Keratinocyte (primary cell): ENCODE measurements at regions not wholly inside any gene's neighbourhood (a gene's known extent, or its start where the extent isn't known, plus 50 kb on each side); places are given as distances from the start of the nearest gene placed in this dataset.

ENCODE experiments used
- DNase-seq: peaks from one replicate; pipeline ENCODE4 v3.0.0-alpha.2; 2011; ENCODE audit warnings: low read depth, missing footprints, low spot score
- FAIRE-seq: peaks from 2 replicates; lab custom pipeline; 2011; peaks lifted over from hg19 to GRCh38; lab: Jason Lieb, UNC
- H2AFZ ChIP-seq: 2 replicates; pipeline ENCODE4 v1.6.0; 2012; ENCODE audit warnings: low read length, control low read depth, inconsistent platforms; ENCODE audit not compliant: control insufficient read depth
- H3K27ac ChIP-seq: 2 replicates; pipeline ENCODE4 v1.5.1; 2011; ENCODE audit warnings: low read length; ENCODE audit not compliant: control insufficient read depth, insufficient read depth
- H3K27me3 ChIP-seq: 3 replicates; pipeline ENCODE4 v1.6.0; 2011; ENCODE audit warnings: low read length; ENCODE audit not compliant: control insufficient read depth, insufficient read depth; ENCODE audit errors: extremely low read depth
- H3K36me3 ChIP-seq, 2 experiments: 2 replicates in 1 of 2; 3 replicates in 1 of 2; pipeline ENCODE4 v1.5.1; 2011; ENCODE audit warnings: low read length in 2 of 2, mild to moderate bottlenecking in 1 of 2; ENCODE audit not compliant: control insufficient read depth in 2 of 2, insufficient read depth in 2 of 2; ENCODE audit errors: extremely low read depth in 1 of 2
- H3K4me1 ChIP-seq: 3 replicates; pipeline ENCODE4 v1.5.1; 2011; ENCODE audit warnings: low read length; ENCODE audit not compliant: control insufficient read depth, insufficient read depth; ENCODE audit errors: extremely low read depth
- H3K4me2 ChIP-seq: 3 replicates; pipeline ENCODE4 v1.6.0; 2011; ENCODE audit warnings: low read depth, low read length; ENCODE audit not compliant: control insufficient read depth, insufficient read depth; ENCODE audit errors: extremely low read depth
- H3K4me3 ChIP-seq, 3 experiments: fragments of 200-600 bp in 1 of 3; sonication (generic) in 1 of 3; 2 replicates in 2 of 3; 3 replicates in 1 of 3; pipeline ENCODE4 v1.5.1; 2011 to 2016; ENCODE audit warnings: low read length in 3 of 3, mild to moderate bottlenecking in 3 of 3, control low read depth in 2 of 3, inconsistent platforms in 1 of 3, low read depth in 1 of 3, mixed read lengths in 1 of 3, mixed run types in 1 of 3, moderate library complexity in 1 of 3; ENCODE audit not compliant: control insufficient read depth in 2 of 3, insufficient read depth in 2 of 3; ENCODE audit errors: extremely low read depth in 1 of 3
- H3K79me2 ChIP-seq: 2 replicates; pipeline ENCODE4 v1.6.0; 2012; ENCODE audit warnings: low read length; ENCODE audit not compliant: control insufficient read depth, insufficient read depth
- H3K9ac ChIP-seq: 3 replicates; pipeline ENCODE4 v1.6.0; 2011; ENCODE audit warnings: low read length; ENCODE audit not compliant: control insufficient read depth, insufficient read depth; ENCODE audit errors: extremely low read depth
- H3K9me1 ChIP-seq: 3 replicates; pipeline ENCODE4 v1.6.0; 2011; ENCODE audit warnings: low read length; ENCODE audit not compliant: control insufficient read depth, insufficient read depth; ENCODE audit errors: extremely low read depth
- H3K9me3 ChIP-seq: 2 replicates; pipeline ENCODE4 v1.5.1; 2012; ENCODE audit warnings: low read depth, low read length; ENCODE audit not compliant: control insufficient read depth
- H4K20me1 ChIP-seq: 3 replicates; pipeline ENCODE4 v1.6.0; 2011; ENCODE audit warnings: low read length; ENCODE audit not compliant: control insufficient read depth, insufficient read depth; ENCODE audit errors: extremely low read depth
- CTCF ChIP-seq, 3 experiments: IDR thresholded peaks in 1 of 3; conservative IDR thresholded peaks in 1 of 3; optimal IDR thresholded peaks in 1 of 3; 2 replicates in 2 of 3; 3 replicates in 1 of 3; pipeline versions ENCODE3 to v1.5.1; 2011; ENCODE audit warnings: low read length in 3 of 3, mild to moderate bottlenecking in 3 of 3, moderate library complexity in 2 of 3, control low read depth in 1 of 3, inconsistent platforms in 1 of 3; ENCODE audit not compliant: insufficient read depth in 2 of 3; ENCODE audit errors: extremely low read depth in 1 of 3
- EZH2 ChIP-seq: IDR thresholded peaks from one replicate; pipeline ENCODE4 v1.6.1; 2012; ENCODE audit warnings: inconsistent platforms, mild to moderate bottlenecking, low read length, moderate library complexity
- dilution Hi-C: fragments of 300-500 bp; cut with MboI; formaldehyde crosslinking; loops from one replicate; pipeline ENCODE4 v1.7.0; 2020; ENCODE audit warnings: low sequenced_read_pairs; ENCODE audit not compliant: extremely low pct_ligation_motif_present

GRCh38 chr11:120034176-120034875, 103.6 kb downstream of the TRIM29 start:
- TF ChIP-seq CTCF (optimal IDR thresholded peaks at IDR 0.05 in 1 of 3, IDR thresholded peaks at IDR 0.05 in 1 of 3, conservative IDR thresholded peaks at IDR 0.05 in 1 of 3; ENCODE audit: extremely low read depth in 1 of 3, insufficient read depth in 2 of 3, low read length in 3 of 3), result no peak
- TF ChIP-seq EZH2, result no peak
- Histone ChIP-seq H3K4me1 (no peaks in the 10 kb centered on the region), H3K36me3 (no peaks in the 10 kb centered on the region), H3K9me3 (peaks cover 4% of the 10 kb centered on the region), H3K9me1 (no peaks in the 10 kb centered on the region), H3K27ac (no peak overlapping the region), H2AFZ (no peak overlapping the region), H4K20me1 (no peaks in the 10 kb centered on the region), H3K4me2 (no peak overlapping the region), H3K9ac (no peak overlapping the region), H3K4me3 (no peak overlapping the region), H3K27me3 (peaks cover 11% of the 10 kb centered on the region), H3K79me2 (no peaks in the 10 kb centered on the region)
- DNase-seq (no peak), FAIRE-seq (no peak)
- dilution Hi-C loops, result no loop called here

DNA sequence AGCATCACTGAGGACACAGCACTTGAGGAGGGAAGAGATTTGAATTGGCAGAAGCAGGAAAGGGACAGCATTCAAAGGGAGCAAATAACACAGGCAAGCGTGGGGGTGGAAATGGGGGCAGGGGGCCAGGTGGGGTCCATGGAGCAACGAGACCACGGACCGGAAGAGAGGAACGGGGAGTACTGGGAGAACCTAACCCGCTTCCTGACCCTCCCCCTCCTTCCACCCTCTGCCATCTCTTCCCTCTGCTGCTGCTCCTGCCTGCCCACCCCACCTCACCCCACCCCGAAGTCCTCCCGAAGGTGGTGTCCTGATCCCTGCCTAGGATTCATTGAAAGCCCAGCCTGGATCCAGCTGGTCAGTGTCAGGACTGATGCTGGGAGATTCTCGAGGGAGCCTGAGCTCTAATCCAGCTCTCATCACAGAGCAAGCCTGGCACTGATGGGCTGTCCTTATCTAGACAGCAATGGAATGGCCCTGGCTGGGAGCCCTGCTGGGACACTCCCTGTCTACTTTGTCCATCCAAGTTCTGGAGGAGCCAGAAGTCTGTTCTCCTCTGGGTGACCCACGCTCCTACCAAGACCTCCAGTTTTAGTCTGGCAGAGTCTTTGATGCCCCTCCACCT, 105.0 kb downstream of the TRIM29 start:
- dilution Hi-C loops, result no loop called here
- peaks cover 4% of the 10 kb centered on the region for H3K9me3 ChIP-seq
- H3K4me1 ChIP-seq, result no peaks in the 10 kb centered on the region

More for the DNA sequence above, 105.0 kb downstream of the TRIM29 start:
- TF ChIP-seq CTCF (optimal IDR thresholded peaks at IDR 0.05 in 1 of 3, IDR thresholded peaks at IDR 0.05 in 1 of 3, conservative IDR thresholded peaks at IDR 0.05 in 1 of 3; ENCODE audit: extremely low read depth in 1 of 3, insufficient read depth in 2 of 3, low read length in 3 of 3) (no peak), EZH2 (no peak)
- H3K4me2 ChIP-seq, result no peak overlapping the region
- H3K36me3 ChIP-seq, result no peaks in the 10 kb centered on the region
- no peak for DNase-seq
- no peak overlapping the region for H3K4me3 ChIP-seq
- peaks cover 18% of the 10 kb centered on the region for H3K27me3 ChIP-seq
- no peaks in the 10 kb centered on the region for H3K9me1 ChIP-seq
- H4K20me1 ChIP-seq, result no peaks in the 10 kb centered on the region
- H3K9ac ChIP-seq, result no peak overlapping the region
- H2AFZ ChIP-seq, result no peak overlapping the region
- no peak overlapping the region for H3K27ac ChIP-seq
- no peaks in the 10 kb centered on the region for H3K79me2 ChIP-seq
- FAIRE-seq, result no peak
